ENCODE measurements at regions not wholly inside any gene's neighbourhood (a gene's known extent, or its start where the extent isn't known, plus 50 kb on each side); places are given as distances from the start of the nearest gene placed in this dataset.
A peak's percentile ranks its signal among the peaks of the same experiment; 100 is the strongest.

GRCh38 chr5:155239803-155240202, 226.2 kb downstream of the KIF4B start:
- Mint-ChIP-seq H3K9me3 (peaks cover 10 to 22% of the 10 kb centered on the region in 2 donors), H3K27me3 (no peaks in the 10 kb centered on the region), H3K4me1 (no peaks in the 10 kb centered on the region), H3K4me3 (no peak overlapping the region), H3K27ac (no peak overlapping the region)
- ATAC-seq (no peak), DNase-seq (no peak)

- peaks cover 10% of the 10 kb centered on the region for H3K27me3 Mint-ChIP-seq
- H3K4me1 Mint-ChIP-seq: no peaks in the 10 kb centered on the region
- no peak overlapping the region for H3K27ac Mint-ChIP-seq
- DNase-seq: no peak
- ATAC-seq: no peak
- peaks cover 0 to 8% of the 10 kb centered on the region in 2 donors for H3K9me3 Mint-ChIP-seq
- no peak overlapping the region for H3K4me3 Mint-ChIP-seq
Observed at GRCh38 chr5:155250596-155250995, 237.0 kb downstream of the KIF4B start.

- ATAC-seq (no peak), DNase-seq (no peak)
- Mint-ChIP-seq H3K27me3 (no peaks in the 10 kb centered on the region), H3K4me3 (no peak overlapping the region), H3K27ac (no peak overlapping the region), H3K4me1 (no peaks in the 10 kb centered on the region), H3K9me3 (no peaks in the 10 kb centered on the region)
Observed at GRCh38 chr5:155252025-155252424, 238.5 kb downstream of the KIF4B start.

- no peaks in the 10 kb centered on the region for H3K27me3 Mint-ChIP-seq
- ATAC-seq (no peak), DNase-seq (no peak)
- no peaks in the 10 kb centered on the region for H3K4me1 Mint-ChIP-seq
- H3K4me3 Mint-ChIP-seq: no peak overlapping the region
- H3K9me3 Mint-ChIP-seq: no peaks in the 10 kb centered on the region
- peak overlapping the region in 1 of 2 donors; percentile 57 for H3K27ac Mint-ChIP-seq
Observed at GRCh38 chr5:155252717-155253116, 239.2 kb downstream of the KIF4B start.

- Mint-ChIP-seq H3K4me3 (no peak overlapping the region), H3K9me3 (no peaks in the 10 kb centered on the region), H3K27ac (no peak overlapping the region), H3K4me1 (no peaks in the 10 kb centered on the region), H3K27me3 (no peaks in the 10 kb centered on the region)
- no peak for DNase-seq
- ATAC-seq: no peak
Observed at GRCh38 chr5:155254399-155254798, 240.8 kb downstream of the KIF4B start.

GRCh38 chr5:155258161-155258560, 244.6 kb downstream of the KIF4B start:
- Mint-ChIP-seq H3K4me1 (no peaks in the 10 kb centered on the region), H3K9me3 (no peaks in the 10 kb centered on the region), H3K27me3 (no peaks in the 10 kb centered on the region), H3K4me3 (no peak overlapping the region), H3K27ac (no peak overlapping the region)
- ATAC-seq (no peak), DNase-seq (no peak)

GRCh38 chr5:155259648-155260047, 246.1 kb downstream of the KIF4B start:
- Mint-ChIP-seq H3K9me3 (no peaks in the 10 kb centered on the region), H3K4me1 (no peaks in the 10 kb centered on the region), H3K4me3 (no peak overlapping the region), H3K27me3 (no peaks in the 10 kb centered on the region), H3K27ac (no peak overlapping the region)
- DNase-seq (no peak), ATAC-seq (no peak)

- ATAC-seq (peak; percentile 42), DNase-seq (no peak)
- Mint-ChIP-seq H3K4me3 (no peak overlapping the region), H3K27ac (no peak overlapping the region), H3K9me3 (no peaks in the 10 kb centered on the region), H3K4me1 (no peaks in the 10 kb centered on the region), H3K27me3 (no peaks in the 10 kb centered on the region)
Observed at GRCh38 chr5:155260798-155261197, 247.2 kb downstream of the KIF4B start.

- Mint-ChIP-seq H3K9me3 (no peaks in the 10 kb centered on the region), H3K4me3 (no peak overlapping the region), H3K27me3 (no peaks in the 10 kb centered on the region), H3K4me1 (no peaks in the 10 kb centered on the region), H3K27ac (no peak overlapping the region)
- DNase-seq (no peak), ATAC-seq (no peak)
Observed at GRCh38 chr5:155263381-155263780, 249.8 kb downstream of the KIF4B start.

GRCh38 chr5:155264809-155265208, 251.3 kb downstream of the KIF4B start:
- DNase-seq (no peak), ATAC-seq (no peak)
- no peaks in the 10 kb centered on the region for H3K9me3 Mint-ChIP-seq
- H3K4me1 Mint-ChIP-seq: no peaks in the 10 kb centered on the region
- no peak overlapping the region for H3K4me3 Mint-ChIP-seq
- no peak overlapping the region for H3K27ac Mint-ChIP-seq
- no peaks in the 10 kb centered on the region for H3K27me3 Mint-ChIP-seq

GRCh38 chr5:155268770-155269425, 255.3 kb downstream of the KIF4B start:
- Mint-ChIP-seq H3K4me1 (no peaks in the 10 kb centered on the region), H3K4me3 (no peak overlapping the region), H3K27me3 (no peaks in the 10 kb centered on the region), H3K27ac (no peak overlapping the region), H3K9me3 (no peaks in the 10 kb centered on the region)
- ATAC-seq (no peak), DNase-seq (no peak)

- no peak for DNase-seq
- Mint-ChIP-seq H3K4me1 (no peaks in the 10 kb centered on the region), H3K27ac (no peak overlapping the region), H3K27me3 (no peaks in the 10 kb centered on the region), H3K4me3 (no peak overlapping the region), H3K9me3 (peaks cover 0 to 9% of the 10 kb centered on the region in 2 donors)
- ATAC-seq: no peak
Observed at GRCh38 chr5:155270725-155271124, 257.2 kb downstream of the KIF4B start.

GRCh38 chr5:155274484-155274883, 260.9 kb downstream of the KIF4B start:
- Mint-ChIP-seq H3K27me3 (no peaks in the 10 kb centered on the region), H3K27ac (no peak overlapping the region), H3K4me3 (no peak overlapping the region), H3K4me1 (no peaks in the 10 kb centered on the region), H3K9me3 (peaks cover 4 to 9% of the 10 kb centered on the region in 2 donors)
- DNase-seq (no peak), ATAC-seq (no peak)

- no peaks in the 10 kb centered on the region for H3K4me1 Mint-ChIP-seq
- no peak for ATAC-seq
- no peaks in the 10 kb centered on the region for H3K27me3 Mint-ChIP-seq
- no peak for DNase-seq
- H3K27ac Mint-ChIP-seq: no peak overlapping the region
- no peak overlapping the region for H3K4me3 Mint-ChIP-seq
- peaks cover 4 to 9% of the 10 kb centered on the region in 2 donors for H3K9me3 Mint-ChIP-seq
Observed at GRCh38 chr5:155275222-155275621, 261.7 kb downstream of the KIF4B start.

- no peaks in the 10 kb centered on the region for H3K4me1 Mint-ChIP-seq
- H3K27ac Mint-ChIP-seq: no peak overlapping the region
- no peaks in the 10 kb centered on the region for H3K27me3 Mint-ChIP-seq
- ATAC-seq (no peak), DNase-seq (no peak)
- no peak overlapping the region for H3K4me3 Mint-ChIP-seq
- peaks cover 7 to 9% of the 10 kb centered on the region in 2 donors for H3K9me3 Mint-ChIP-seq
Observed at GRCh38 chr5:155276231-155276630, 262.7 kb downstream of the KIF4B start.

- H3K9me3 Mint-ChIP-seq: peaks cover 8 to 9% of the 10 kb centered on the region in 2 donors
- H3K27me3 Mint-ChIP-seq: peaks cover 10% of the 10 kb centered on the region
- ATAC-seq (no peak), DNase-seq (no peak)
- no peak overlapping the region for H3K27ac Mint-ChIP-seq
- no peak overlapping the region for H3K4me3 Mint-ChIP-seq
- no peaks in the 10 kb centered on the region for H3K4me1 Mint-ChIP-seq
Observed at GRCh38 chr5:155278532-155278931, 265.0 kb downstream of the KIF4B start.

GRCh38 chr5:155282503-155283107, 269.1 kb downstream of the KIF4B start:
- H3K4me3 Mint-ChIP-seq: no peak overlapping the region
- DNase-seq: no peak
- H3K4me1 Mint-ChIP-seq: no peaks in the 10 kb centered on the region
- H3K9me3 Mint-ChIP-seq: peaks cover 0 to 8% of the 10 kb centered on the region in 2 donors
- ATAC-seq: no peak
- H3K27me3 Mint-ChIP-seq: peaks cover 18% of the 10 kb centered on the region
- H3K27ac Mint-ChIP-seq: no peak overlapping the region

Measured in stimulated activated naive CD8-positive, alpha-beta T cell treated with anti-CD3 and anti-CD28 coated beads, Interleukin-15, amount 100 ng/mL, for 72 hours (primary cell).